ENCODE measurements at regions not wholly inside any gene's neighbourhood (a gene's known extent, or its start where the extent isn't known, plus 50 kb on each side); places are given as distances from the start of the nearest gene placed in this dataset.

DNA sequence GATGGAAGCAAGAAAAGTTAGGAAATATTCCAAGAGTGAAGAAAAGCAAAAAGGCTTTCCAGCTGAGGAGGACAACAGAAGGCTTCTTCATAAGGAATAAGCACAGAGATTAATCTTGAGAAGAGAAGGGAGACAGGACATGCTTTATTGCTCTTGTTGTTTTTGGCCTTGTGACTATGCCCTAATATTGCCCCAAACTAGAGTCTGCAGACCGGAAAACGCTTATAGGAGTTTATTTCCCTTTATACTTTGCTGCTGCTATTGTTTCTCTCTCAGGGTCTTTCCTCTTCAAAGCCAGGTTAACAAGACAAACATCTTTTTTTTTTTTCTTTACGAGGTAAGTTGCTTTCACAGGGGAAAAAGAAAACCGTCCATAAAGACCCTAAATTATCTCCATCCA, 991.4 kb downstream of the ADGRL2 start:
- H3K4me1 ChIP-seq (replicated peaks in 1 of 2): peaks cover 0 to 6% of the 10 kb centered on the region in 2 donors
- H3K4me3 ChIP-seq: no peak overlapping the region
- no peaks in the 10 kb centered on the region for H3K36me3 ChIP-seq (replicated peaks in 1 of 2)
- intact Hi-C loops (cut with DNase I): no loop called here
- H3K27ac ChIP-seq: no peak overlapping the region
- H3K9me3 ChIP-seq (replicated peaks in 1 of 3): peaks cover 0 to 8% (median 0%) of the 10 kb centered on the region in 3 donors
- no peak for TF ChIP-seq POLR2A (IDR thresholded peaks at IDR 0.05)
- TF ChIP-seq, protein P1, sequence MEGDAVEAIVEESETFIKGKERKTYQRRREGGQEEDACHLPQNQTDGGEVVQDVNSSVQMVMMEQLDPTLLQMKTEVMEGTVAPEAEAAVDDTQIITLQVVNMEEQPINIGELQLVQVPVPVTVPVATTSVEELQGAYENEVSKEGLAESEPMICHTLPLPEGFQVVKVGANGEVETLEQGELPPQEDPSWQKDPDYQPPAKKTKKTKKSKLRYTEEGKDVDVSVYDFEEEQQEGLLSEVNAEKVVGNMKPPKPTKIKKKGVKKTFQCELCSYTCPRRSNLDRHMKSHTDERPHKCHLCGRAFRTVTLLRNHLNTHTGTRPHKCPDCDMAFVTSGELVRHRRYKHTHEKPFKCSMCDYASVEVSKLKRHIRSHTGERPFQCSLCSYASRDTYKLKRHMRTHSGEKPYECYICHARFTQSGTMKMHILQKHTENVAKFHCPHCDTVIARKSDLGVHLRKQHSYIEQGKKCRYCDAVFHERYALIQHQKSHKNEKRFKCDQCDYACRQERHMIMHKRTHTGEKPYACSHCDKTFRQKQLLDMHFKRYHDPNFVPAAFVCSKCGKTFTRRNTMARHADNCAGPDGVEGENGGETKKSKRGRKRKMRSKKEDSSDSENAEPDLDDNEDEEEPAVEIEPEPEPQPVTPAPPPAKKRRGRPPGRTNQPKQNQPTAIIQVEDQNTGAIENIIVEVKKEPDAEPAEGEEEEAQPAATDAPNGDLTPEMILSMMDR (IDR thresholded peaks at IDR 0.05): no peak
- 44 to 68% (median 59%) methylated on average over 4 of the region's 4 CpGs for WGBS, 4 donors
- DNase-seq: no peak
- H3K27me3 ChIP-seq: no peaks in the 10 kb centered on the region

DNA sequence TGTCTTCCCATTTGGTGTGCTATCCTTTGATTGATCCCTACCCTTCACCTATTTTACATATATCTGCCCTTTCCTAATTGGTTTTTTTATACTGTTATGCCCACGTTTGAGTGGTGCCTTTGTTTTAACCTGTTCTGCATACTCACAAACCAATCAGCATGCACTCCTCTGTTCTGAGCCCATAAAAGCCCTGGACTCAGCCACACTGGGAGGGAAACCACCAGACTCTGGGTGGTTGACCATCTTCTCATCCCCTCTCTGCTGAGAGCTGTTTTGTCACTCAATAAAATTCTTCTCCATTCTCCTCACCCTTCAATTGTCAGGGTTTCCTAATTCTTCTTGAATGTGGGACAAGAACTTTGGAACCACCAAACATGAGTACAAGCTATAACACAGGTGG, 989.8 kb downstream of the ADGRL2 start:
- DNase-seq: no peak
- no peak for TF ChIP-seq POLR2A (IDR thresholded peaks at IDR 0.05)
- TF ChIP-seq, protein P1 (IDR thresholded peaks at IDR 0.05): no peak
- Histone ChIP-seq H3K9me3 (replicated peaks in 1 of 3) (peaks cover 0 to 8% (median 0%) of the 10 kb centered on the region in 3 donors), H3K4me1 (replicated peaks in 1 of 2) (peaks cover 0 to 6% of the 10 kb centered on the region in 2 donors), H3K27me3 (no peaks in the 10 kb centered on the region), H3K4me3 (no peak overlapping the region), H3K36me3 (replicated peaks in 1 of 2) (no peaks in the 10 kb centered on the region), H3K27ac (no peak overlapping the region)
- 39 to 77% (median 65%) methylated on average over 1 of the region's 1 CpG for WGBS, 4 donors
- intact Hi-C loops (cut with DNase I): no loop called here

DNA sequence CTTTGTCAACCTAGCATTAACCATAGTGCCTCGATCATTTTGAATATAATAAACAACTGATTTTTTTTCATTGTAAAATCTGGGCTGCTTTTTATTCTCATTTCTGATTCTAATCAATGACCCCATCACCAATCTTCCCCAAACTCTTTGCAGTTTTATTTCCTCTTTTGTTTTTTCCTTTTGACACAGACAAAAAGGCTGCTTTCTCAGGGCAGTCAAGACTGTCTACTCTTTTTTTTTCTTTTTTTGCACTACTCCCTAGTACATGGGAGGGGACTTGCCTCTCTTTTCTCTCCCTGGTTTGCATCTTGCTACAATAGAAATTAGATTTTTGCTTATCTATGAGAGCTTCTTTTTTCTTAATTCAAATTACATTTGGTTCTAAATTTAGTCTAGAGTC, 987.9 kb downstream of the ADGRL2 start:
- Histone ChIP-seq H3K9me3 (replicated peaks in 1 of 3) (peaks cover 0 to 8% (median 0%) of the 10 kb centered on the region in 3 donors), H3K4me3 (no peak overlapping the region), H3K27ac (no peak overlapping the region), H3K27me3 (no peaks in the 10 kb centered on the region), H3K36me3 (replicated peaks in 1 of 2) (no peaks in the 10 kb centered on the region), H3K4me1 (replicated peaks in 1 of 2) (peaks cover 0 to 6% of the 10 kb centered on the region in 2 donors)
- TF ChIP-seq, protein P1 (IDR thresholded peaks at IDR 0.05): no peak
- TF ChIP-seq POLR2A (IDR thresholded peaks at IDR 0.05): no peak
- DNase-seq: no peak
- 72 to 89% (median 83%) methylated on average over 1 of the region's 1 CpG for WGBS, 4 donors
- intact Hi-C loops (cut with DNase I): no loop called here

DNA sequence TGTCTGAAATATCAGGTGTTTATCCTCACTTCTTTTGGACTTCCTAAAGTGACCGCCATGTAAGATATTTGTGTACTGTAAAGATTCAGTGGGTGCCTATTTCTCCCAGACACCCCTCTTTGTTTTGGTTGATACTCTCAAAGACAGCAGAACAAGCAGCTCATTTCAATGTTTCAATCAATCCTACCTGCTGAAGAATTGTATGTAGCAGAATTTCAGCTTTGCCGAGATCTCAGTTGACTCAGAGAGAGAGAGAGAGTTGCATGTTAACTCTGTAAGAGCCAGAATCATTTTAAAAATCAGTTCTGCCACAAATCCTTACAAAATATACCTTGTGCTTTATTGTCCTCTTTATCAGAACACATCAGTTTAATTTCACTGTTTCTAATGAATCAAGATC, 987.3 kb downstream of the ADGRL2 start:
- DNase-seq: no peak
- intact Hi-C loops (cut with DNase I): no loop called here
- Histone ChIP-seq H3K27ac (no peak overlapping the region), H3K9me3 (replicated peaks in 1 of 3) (peaks cover 0 to 8% (median 0%) of the 10 kb centered on the region in 3 donors), H3K27me3 (no peaks in the 10 kb centered on the region), H3K4me1 (replicated peaks in 1 of 2) (peaks cover 0 to 6% of the 10 kb centered on the region in 2 donors), H3K4me3 (no peak overlapping the region), H3K36me3 (replicated peaks in 1 of 2) (no peaks in the 10 kb centered on the region)
- WGBS, 4 donors: 50 to 57% (median 53%) methylated on average over 2 of the region's 2 CpGs
- TF ChIP-seq POLR2A (IDR thresholded peaks at IDR 0.05): no peak

DNA sequence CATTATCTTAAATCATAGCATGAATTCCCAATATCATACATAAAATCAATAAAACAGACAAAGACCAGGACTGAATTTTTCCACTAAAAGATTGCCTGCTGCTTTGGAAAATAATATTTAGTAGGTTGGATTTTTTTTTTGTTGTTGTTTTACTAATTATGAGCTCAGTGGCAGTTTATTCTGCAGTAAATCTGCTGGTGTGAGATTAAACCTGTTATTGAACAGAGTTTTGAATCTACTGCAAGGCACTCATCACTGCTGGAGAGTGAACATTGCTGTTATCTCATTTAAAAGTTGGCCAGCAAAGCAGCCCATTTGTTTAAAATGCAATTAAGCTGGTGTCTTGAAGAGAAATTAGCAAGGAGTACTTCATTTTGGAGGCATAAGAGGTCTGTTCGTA, 986.1 kb downstream of the ADGRL2 start:
- H3K4me1 ChIP-seq (replicated peaks in 1 of 2): peaks cover 0 to 6% of the 10 kb centered on the region in 2 donors
- intact Hi-C loops (cut with DNase I): no loop called here
- no peaks in the 10 kb centered on the region for H3K27me3 ChIP-seq
- H3K27ac ChIP-seq: no peak overlapping the region
- TF ChIP-seq POLR2A (IDR thresholded peaks at IDR 0.05): no peak
- TF ChIP-seq, protein P1 (IDR thresholded peaks at IDR 0.05): no peak
- H3K4me3 ChIP-seq: no peak overlapping the region
- no peaks in the 10 kb centered on the region for H3K36me3 ChIP-seq (replicated peaks in 1 of 2)
- H3K9me3 ChIP-seq (replicated peaks in 1 of 3): peaks cover 0 to 8% (median 0%) of the 10 kb centered on the region in 3 donors
- 50 to 72% (median 65%) methylated on average over 1 of the region's 1 CpG for WGBS, 4 donors
- no peak for DNase-seq

All from adrenal gland (tissue), 9 donors.